ENCODE measurements at regions not wholly inside any gene's neighbourhood (a gene's known extent, or its start where the extent isn't known, plus 50 kb on each side); places are given as distances from the start of the nearest gene placed in this dataset.

GRCh38 chr5:33282157-33282556 lies 158.6 kb upstream of the TARS1 start:
- TF ChIP-seq CTCF (IDR thresholded peaks at IDR 0.05 in 4 of 5, conservative IDR thresholded peaks at IDR 0.05 in 1 of 5), result no peak
- TF ChIP-seq POLR2A (IDR thresholded peaks at IDR 0.05), result no peak
